ENCODE measurements at regions not wholly inside any gene's neighbourhood (a gene's known extent, or its start where the extent isn't known, plus 50 kb on each side); places are given as distances from the start of the nearest gene placed in this dataset.

- TF ChIP-seq CTCF (IDR thresholded peaks at IDR 0.05; ENCODE audit: insufficient read depth, low read depth, low read length) (no peak), EZH2 (IDR thresholded peaks at IDR 0.05; ENCODE audit: insufficient read depth, low read length) (no peak)
These were observed 225.4 kb upstream of the HS3ST3A1 start for GRCh38 chr17:13827118-13827517.
